ENCODE measurements at regions not wholly inside any gene's neighbourhood (a gene's known extent, or its start where the extent isn't known, plus 50 kb on each side); places are given as distances from the start of the nearest gene placed in this dataset.
"Not testable (repeated sequence)": the region's sequence is repeated elsewhere in the genome, so short reads cannot be mapped to it uniquely, and the experiment has no call there.

- no peak for DNase-seq (ENCODE audit: low spot score)
Measured at GRCh38 chr12:65655074-65655493, 169.2 kb upstream of the HMGA2 start.

DNA sequence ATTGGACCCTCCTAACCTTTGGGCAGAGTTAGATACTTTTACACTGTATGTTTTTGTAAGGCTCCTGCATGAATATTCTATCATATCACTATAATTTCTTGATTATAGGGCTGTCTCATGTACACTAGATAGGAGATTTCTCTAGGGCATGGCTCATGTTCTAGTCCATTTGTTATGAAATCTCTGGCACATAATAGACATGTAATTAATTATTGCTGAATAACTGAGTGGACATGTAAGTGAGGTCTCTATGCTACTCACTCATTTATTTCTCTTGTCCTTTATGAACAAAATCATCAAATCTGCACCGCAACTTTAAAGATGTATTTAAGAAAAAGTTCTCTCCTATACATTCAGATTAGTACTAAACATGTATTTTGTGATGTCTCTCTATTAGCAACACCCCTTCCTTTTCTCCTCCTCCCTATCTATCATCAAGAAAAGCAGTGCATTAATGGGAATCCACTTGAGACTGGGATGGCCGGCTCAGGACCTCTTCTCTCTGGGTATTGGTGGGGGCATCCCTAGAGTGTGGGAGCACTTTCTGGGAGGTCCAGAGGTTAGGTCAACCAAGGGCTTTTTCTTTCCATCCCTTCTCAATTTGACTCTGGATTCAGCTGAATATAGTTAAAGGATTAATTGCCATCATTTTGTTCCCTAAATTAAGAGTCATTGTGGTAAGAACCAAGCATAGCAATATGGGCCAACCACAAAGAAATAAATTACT lies 168.0 kb upstream of the HMGA2 start:
- DNase-seq (ENCODE audit: low spot score): no peak

DNA sequence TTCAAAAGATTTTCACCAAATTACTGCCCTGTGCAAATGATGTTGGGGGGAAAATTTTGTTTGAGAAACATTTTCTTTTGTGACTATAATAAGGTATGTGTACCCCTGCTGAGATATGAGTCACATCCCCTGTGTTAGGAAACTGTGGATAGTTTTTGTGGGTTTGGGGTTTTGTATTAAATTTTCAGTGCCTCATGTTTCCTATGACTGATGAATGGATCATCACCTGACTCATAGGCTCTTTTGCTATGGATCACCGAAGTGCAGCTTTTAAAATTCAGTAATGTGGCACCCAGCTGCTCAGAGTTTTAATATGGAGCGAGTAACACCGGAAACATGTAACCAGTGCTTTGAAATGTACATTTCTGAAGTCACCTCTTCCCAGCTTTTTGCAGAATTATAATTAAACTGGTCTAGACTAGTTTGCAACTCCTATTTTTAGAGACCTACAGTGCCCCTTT lies 167.4 kb upstream of the HMGA2 start:
- no peak for DNase-seq (ENCODE audit: low spot score)

GRCh38 chr12:65657635-65658034 lies 166.6 kb upstream of the HMGA2 start:
- DNase-seq (ENCODE audit: low spot score): no peak

GRCh38 chr12:65658360-65658759 lies 165.9 kb upstream of the HMGA2 start:
- DNase-seq (ENCODE audit: low spot score): no peak

- no peak for DNase-seq (ENCODE audit: low spot score)
Measured at GRCh38 chr12:65659681-65660080, 164.6 kb upstream of the HMGA2 start.

DNA sequence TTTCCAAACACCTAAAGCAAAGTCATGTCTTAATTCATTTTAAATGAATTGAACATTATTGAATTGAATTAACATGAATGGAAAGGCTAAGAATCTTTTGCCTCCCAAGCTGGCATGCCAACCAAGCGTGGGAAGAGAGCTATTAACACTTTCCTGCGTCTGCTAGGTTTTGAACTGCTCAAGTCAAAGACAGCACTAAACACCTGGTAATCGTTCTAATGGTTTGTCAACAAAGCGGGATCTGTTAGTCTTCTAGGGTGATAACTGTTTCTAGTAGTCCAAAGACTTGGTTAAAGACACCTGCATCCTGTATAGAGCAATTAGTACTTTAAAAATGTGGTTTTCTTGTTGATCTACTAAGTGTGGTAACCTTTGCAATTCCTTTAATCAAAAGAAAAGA lies 164.2 kb upstream of the HMGA2 start:
- no peak for DNase-seq (ENCODE audit: low spot score)

DNA sequence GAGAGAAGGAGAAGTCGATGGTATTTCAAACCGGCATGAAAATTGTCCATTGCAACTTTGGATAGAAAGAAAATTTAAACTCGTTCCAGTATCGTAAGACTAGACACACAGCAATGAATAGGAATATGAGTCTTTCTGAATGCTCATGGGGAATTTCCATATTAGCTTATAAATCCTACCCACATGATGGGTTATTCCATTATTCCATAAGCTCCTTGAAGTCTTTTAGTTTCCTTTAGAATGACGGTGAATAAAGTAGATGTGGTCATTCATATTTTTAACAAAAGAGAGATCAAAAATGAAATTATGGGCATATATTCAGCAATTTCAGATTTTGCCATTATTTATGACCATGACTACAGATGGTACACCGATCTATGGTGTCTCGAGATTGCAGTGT lies 163.4 kb upstream of the HMGA2 start:
- no peak for DNase-seq (ENCODE audit: low spot score)

GRCh38 chr12:65662590-65662989 lies 161.7 kb upstream of the HMGA2 start:
- no peak for DNase-seq (ENCODE audit: low spot score)

- DNase-seq (ENCODE audit: low spot score): no peak
Measured at GRCh38 chr12:65663097-65663496, 161.2 kb upstream of the HMGA2 start.

DNA sequence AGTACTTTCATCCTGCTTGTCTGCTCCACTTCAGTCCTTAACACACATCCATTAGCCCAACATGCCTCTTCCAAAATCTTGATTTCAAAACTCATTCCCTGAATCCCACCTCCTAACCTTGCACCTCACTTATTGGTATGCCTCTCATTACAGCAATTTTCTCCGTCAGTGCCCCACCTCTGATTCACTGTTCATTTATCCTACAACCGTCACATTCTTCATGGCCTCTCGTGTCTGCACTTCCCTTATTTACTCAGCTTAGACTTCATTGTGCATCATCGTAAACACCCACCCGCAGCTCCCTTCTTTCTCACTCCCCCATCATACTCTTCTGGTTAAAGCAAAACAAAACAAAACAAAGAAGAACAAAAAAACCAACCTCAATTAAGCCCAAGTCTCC lies 160.6 kb upstream of the HMGA2 start:
- DNase-seq (ENCODE audit: low spot score): no peak

GRCh38 chr12:65664715-65665250 lies 159.5 kb upstream of the HMGA2 start:
- no peak for DNase-seq (ENCODE audit: low spot score)

- DNase-seq (ENCODE audit: low spot score): no peak
Measured at GRCh38 chr12:65665817-65666216, 158.5 kb upstream of the HMGA2 start.

DNA sequence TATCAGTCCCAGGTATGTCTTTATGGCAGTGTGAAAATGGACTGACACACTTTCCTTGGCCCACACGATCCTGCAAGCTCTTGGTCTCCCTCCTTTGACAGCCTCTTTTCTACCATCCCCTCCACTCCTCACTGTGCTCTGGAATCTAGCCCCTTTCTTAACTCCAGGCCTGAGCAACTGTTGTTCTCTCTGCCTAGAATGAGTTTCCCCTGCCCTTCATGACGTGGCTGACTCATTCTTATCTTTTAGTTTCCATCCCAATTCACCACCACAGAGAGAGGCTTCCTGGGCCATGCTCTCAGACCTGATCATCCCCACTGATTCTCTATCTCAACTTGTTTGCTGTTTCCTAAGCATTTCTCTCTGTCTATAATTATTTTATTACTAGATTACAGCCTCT lies 157.4 kb upstream of the HMGA2 start:
- no peak for DNase-seq (ENCODE audit: low spot score)

GRCh38 chr12:65667932-65668331 lies 156.4 kb upstream of the HMGA2 start:
- no peak for DNase-seq (ENCODE audit: low spot score)

DNA sequence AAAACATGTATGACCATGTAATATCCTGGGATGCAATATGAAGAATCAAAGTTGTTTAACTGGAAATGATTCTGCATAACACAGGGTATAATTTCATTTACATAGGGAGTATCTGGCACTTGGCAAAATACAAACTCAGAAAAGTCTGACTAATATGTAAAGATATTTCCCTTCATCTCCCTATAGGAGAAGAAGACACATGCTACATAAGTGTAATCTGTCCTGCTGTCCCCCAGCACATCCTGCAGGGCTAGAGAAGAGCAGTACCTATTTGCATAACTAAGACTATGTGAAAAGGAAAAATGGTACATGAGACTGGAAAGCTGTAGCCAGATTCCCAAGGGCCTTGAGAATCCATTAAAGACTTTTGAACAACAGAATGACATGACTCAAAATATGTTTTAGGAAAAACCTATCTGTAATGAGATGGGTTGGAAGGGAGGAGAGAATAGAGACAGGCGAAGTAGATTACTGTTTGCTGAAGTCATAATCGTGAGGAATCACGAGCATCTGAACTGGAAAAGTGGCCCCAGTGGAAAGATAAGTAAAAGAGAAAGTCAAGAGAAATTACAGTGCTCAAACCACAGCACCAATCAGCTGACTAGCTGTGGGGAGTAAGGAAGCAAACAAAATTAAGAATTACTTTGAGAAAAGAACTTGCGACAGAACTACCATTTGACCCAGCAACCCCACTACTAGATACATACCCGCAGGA lies 155.1 kb upstream of the HMGA2 start:
- DNase-seq (ENCODE audit: low spot score): no peak

DNA sequence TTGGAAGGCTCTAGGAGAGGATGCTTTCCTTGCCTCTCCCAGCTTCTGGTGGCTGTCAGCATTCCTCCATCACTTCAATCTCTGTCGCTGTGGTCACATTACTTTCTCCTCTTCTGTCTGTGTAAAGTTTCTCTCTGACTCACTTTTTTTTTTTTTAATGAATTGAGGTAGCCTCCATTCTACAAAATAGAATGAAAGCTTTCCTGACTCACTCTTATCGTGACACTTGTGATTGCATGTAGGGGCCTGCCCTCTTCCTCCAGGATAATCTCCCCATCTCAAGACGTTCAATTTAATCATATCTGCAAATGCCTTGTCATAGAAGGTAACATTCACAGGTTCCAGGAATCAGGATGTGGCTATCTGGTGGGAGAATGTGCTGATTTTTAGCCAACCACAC lies 153.5 kb upstream of the HMGA2 start:
- DNase-seq (ENCODE audit: low spot score): no peak

DNA sequence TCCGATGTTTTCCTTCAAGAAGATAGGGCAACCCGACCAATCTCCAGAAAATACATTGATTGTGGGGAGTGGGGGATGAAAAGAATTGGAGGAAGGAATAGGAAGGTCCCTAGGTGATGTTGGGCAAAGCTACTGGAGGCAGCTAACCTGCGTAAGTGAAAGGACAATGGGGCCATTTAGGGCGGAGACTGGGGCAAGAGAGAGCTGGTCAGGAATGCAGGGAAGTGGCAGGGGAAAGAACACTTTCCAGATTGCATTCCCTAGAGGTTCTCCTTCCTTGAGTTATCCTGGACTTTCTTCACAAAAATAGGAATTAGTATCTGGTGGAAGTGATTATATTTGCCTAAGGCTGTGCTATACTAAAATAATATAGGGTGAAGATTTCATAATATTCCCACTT lies 151.8 kb upstream of the HMGA2 start:
- no peak for DNase-seq (ENCODE audit: low spot score)

- DNase-seq (ENCODE audit: low spot score): no peak
Measured at GRCh38 chr12:65673156-65673690, 151.1 kb upstream of the HMGA2 start.

- DNase-seq (ENCODE audit: low spot score): no peak
Measured at GRCh38 chr12:65673732-65674131, 150.6 kb upstream of the HMGA2 start.

- DNase-seq (ENCODE audit: low spot score): no peak
Measured at GRCh38 chr12:65675141-65675621, 149.1 kb upstream of the HMGA2 start.

GRCh38 chr12:65678172-65678571 lies 146.1 kb upstream of the HMGA2 start:
- DNase-seq (ENCODE audit: low spot score): not testable (repeated sequence)

DNA sequence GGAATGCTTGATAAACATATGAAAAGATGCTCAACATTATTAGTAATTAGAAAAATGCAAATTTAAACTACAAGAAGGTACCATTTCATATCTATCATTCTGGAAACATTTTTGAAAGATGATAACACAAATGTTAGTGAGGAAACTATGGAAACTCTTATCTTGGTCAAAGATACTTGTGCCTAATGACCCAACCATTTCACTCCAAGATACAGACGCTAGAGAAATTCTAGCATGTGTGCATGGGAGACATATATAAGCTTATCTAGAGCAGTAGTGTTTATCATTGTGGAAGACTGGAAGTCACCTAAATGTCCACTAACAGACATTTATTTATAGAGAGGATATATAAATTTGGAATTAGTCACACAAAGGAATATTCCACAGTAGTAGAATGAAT lies 143.1 kb upstream of the HMGA2 start:
- no peak for DNase-seq (ENCODE audit: low spot score)

Data from germinal center (tissue), 1 donor.